ENCODE measurements at regions not wholly inside any gene's neighbourhood (a gene's known extent, or its start where the extent isn't known, plus 50 kb on each side); places are given as distances from the start of the nearest gene placed in this dataset.

DNA sequence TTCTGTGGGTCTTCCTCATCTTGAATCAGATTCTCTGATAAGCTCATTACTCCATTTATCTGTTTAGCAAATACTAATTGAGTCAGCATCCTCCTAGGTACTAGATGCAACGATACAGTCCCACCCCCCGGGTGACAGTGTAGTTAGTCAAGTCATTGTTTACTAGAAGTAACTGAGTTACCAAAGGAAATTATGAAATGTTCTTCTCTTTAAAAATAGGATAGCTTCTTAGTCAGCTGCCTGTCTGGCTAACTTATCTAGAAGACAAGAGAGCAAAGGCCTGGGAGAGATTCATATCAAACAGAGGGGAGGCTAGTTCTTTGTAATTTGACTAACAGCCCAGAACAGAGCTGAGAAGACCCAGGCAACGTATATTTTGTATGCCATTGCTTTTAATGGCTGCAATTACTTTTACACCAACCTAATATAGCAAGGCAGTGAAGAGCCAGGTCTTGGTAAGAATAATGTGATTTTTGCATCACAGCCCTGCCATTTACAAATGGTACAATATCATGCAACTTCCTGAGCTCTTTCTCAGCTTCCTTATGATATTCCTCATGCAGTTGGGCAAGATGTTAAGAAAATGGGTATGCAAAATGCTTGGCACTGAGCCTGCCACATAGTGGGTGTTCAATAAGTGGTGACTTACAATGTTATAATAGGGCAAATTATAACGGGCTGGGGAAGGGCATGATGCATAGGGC is 149.9 kb downstream of the CHIC2 start:
- Histone ChIP-seq H3K36me3 (ENCODE audit: control insufficient read depth, insufficient read depth, low read length) (no peaks in the 10 kb centered on the region), H3K4me3 (ENCODE audit: low read depth, low read length) (no peak overlapping the region), H3K27me3 (ENCODE audit: control insufficient read depth, insufficient read depth, low read length) (no peaks in the 10 kb centered on the region; the same call in 1 of the 2 replicates)
- TF ChIP-seq, protein P1, sequence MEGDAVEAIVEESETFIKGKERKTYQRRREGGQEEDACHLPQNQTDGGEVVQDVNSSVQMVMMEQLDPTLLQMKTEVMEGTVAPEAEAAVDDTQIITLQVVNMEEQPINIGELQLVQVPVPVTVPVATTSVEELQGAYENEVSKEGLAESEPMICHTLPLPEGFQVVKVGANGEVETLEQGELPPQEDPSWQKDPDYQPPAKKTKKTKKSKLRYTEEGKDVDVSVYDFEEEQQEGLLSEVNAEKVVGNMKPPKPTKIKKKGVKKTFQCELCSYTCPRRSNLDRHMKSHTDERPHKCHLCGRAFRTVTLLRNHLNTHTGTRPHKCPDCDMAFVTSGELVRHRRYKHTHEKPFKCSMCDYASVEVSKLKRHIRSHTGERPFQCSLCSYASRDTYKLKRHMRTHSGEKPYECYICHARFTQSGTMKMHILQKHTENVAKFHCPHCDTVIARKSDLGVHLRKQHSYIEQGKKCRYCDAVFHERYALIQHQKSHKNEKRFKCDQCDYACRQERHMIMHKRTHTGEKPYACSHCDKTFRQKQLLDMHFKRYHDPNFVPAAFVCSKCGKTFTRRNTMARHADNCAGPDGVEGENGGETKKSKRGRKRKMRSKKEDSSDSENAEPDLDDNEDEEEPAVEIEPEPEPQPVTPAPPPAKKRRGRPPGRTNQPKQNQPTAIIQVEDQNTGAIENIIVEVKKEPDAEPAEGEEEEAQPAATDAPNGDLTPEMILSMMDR (IDR thresholded peaks at IDR 0.05; ENCODE audit: insufficient read depth, low read depth, low read length): no peak
- POLR2A ChIA-PET: interaction anchor here (0.5 to 0.6 kb wide), 2 partner anchors 315 to 351 kb away, joined by 5 to 7 read pairs; partner anchors contain the start of gene PDGFRA
- peak; percentile 65 for DNase-seq (ENCODE audit: low read depth)
- CTCF ChIA-PET: interaction anchor here (0.6 to 3.1 kb wide), 7 partner anchors 8 to 707 kb away, joined by 3 to 20 read pairs (median 4); no protein-coding TSS in a partner anchor

DNA sequence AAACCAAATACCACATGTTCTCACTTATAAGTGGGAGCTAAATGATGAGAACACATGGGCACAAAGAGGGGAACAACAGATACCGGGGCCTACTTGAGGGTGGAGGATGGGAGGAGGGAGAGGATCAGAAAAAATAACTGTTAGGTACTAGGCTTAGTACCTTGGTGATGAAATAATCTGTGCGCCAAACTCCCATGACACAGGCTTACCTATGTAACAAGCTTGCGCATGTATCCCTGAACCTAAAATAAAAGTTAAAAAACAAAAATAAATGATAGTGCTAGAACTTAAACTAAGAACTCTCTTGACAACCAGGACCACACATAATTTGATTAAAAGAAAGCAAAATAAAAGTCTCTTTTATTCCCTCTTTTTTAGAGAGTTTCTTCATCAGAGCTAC is 150.6 kb downstream of the CHIC2 start:
- Histone ChIP-seq H3K27me3 (ENCODE audit: control insufficient read depth, insufficient read depth, low read length) (no peaks in the 10 kb centered on the region; the same call in 1 of the 2 replicates), H3K4me3 (ENCODE audit: low read depth, low read length) (no peak overlapping the region), H3K36me3 (ENCODE audit: control insufficient read depth, insufficient read depth, low read length) (no peaks in the 10 kb centered on the region)
- TF ChIP-seq, protein P1 (IDR thresholded peaks at IDR 0.05; ENCODE audit: insufficient read depth, low read depth, low read length): no peak
- POLR2A ChIA-PET: no interaction called here
- no peak for DNase-seq (ENCODE audit: low read depth)
- CTCF ChIA-PET: interaction anchor here (1.1 to 3.1 kb wide), 4 partner anchors 8 to 319 kb away, joined by 3 to 20 read pairs (median 5); no protein-coding TSS in a partner anchor

DNA sequence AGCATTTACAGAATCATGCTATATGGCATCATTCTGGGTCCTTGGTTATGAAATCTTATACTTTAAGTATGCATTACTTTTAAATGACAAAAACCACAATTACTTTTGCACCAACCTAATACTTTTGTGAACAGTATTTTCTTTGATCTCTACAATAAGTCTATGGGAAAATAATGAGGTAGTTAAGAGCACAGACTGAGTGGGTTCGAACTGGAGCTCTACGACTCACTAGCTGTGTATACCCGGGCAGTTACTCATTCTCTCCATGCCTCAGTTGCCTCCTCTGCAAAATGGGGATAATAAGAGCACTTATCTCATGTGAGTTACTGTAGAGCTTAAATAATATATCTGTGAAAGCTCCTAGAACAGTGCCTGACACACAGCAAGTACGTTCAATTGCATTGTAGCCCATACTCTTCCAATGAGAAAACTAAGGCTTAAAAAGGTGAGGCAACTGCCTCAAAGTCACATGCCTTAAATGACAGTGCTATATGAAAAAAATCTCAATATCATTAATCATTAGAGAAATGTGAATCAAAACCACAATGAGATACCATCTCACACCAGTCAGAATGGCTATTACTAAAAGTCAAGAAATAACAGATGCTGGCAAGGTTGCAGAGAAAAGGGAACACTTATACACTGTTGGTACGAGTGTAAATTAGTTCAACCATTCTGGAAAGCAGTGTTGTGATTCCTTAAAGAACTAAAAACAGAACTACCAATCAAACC is 151.5 kb downstream of the CHIC2 start:
- Histone ChIP-seq H3K27me3 (ENCODE audit: control insufficient read depth, insufficient read depth, low read length) (no peaks in the 10 kb centered on the region; the same call in 1 of the 2 replicates), H3K36me3 (ENCODE audit: control insufficient read depth, insufficient read depth, low read length) (no peaks in the 10 kb centered on the region), H3K4me3 (ENCODE audit: low read depth, low read length) (no peak overlapping the region)
- no peak for DNase-seq (ENCODE audit: low read depth)
- TF ChIP-seq, protein P1 (IDR thresholded peaks at IDR 0.05; ENCODE audit: insufficient read depth, low read depth, low read length): no peak
- POLR2A ChIA-PET: no interaction called here
- CTCF ChIA-PET: interaction anchor here (1.1 kb wide), 1 partner anchor 321 kb away, joined by 4 read pairs; no protein-coding TSS in a partner anchor

DNA sequence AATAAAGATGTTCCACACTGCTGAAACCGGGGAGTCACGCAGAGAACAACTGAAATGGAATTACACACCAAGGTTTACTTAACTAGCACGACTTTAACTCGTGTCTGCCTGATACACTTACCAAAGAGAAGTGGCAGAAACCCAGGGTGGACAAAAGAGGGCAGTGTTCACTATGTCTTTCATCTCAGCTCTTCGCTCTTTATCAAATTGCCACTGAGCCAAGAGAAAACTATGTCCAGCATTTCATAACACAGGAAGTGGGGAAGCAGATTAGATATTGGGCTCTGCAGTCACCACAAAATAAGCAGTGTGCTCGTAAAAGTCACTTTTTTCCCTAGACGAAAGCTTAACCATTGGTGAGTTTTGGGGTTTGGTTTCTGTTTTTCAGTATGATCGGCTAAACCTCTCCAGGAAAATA is 155.7 kb downstream of the CHIC2 start:
- Histone ChIP-seq H3K27me3 (ENCODE audit: control insufficient read depth, insufficient read depth, low read length) (no peaks in the 10 kb centered on the region; the same call in 1 of the 2 replicates), H3K4me3 (ENCODE audit: low read depth, low read length) (peak overlapping the region; percentile 20), H3K36me3 (ENCODE audit: control insufficient read depth, insufficient read depth, low read length) (no peaks in the 10 kb centered on the region)
- ChIA-PET CTCF (interaction anchor here (0.6 to 3.5 kb wide), 29 partner anchors 8 to 418 kb away, joined by 3 to 41 read pairs (median 4); partner anchors contain the start of gene PDGFRA), POLR2A (interaction anchor here (0.6 kb wide), 2 partner anchors 56 to 76 kb away, joined by 3 to 6 read pairs; no protein-coding TSS in a partner anchor)
- DNase-seq (ENCODE audit: low read depth): peak; percentile 74
- TF ChIP-seq, protein P1 (IDR thresholded peaks at IDR 0.05; ENCODE audit: insufficient read depth, low read depth, low read length): peak; percentile 76

DNA sequence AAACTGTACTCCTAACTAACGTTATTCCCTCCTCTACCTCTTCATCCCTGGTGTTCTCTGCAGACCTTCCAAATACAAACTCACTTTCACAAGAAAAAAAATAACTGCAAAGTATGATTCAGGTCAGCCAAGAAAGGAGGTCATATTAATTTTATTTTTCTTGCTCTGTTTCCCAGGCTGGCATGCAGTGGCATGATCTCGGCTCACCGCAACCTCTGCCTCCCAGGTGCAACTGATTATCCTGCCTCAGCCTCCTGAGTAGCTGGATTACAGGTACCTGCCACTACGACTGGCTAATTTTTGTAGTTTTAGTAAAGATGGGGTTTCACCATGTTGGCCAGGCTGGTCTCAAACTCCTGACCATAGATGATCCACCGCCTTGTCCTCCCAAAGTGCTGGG is 156.6 kb downstream of the CHIC2 start:
- POLR2A ChIA-PET: interaction anchor here (0.6 kb wide), 1 partner anchor 63 kb away, joined by 3 read pairs; no protein-coding TSS in a partner anchor
- no peak overlapping the region for H3K4me3 ChIP-seq (ENCODE audit: low read depth, low read length)

More for the DNA sequence above, 156.6 kb downstream of the CHIC2 start:
- DNase-seq (ENCODE audit: low read depth): no peak
- H3K27me3 ChIP-seq (ENCODE audit: control insufficient read depth, insufficient read depth, low read length): no peaks in the 10 kb centered on the region; the same call in 1 of the 2 replicates
- TF ChIP-seq, protein P1 (IDR thresholded peaks at IDR 0.05; ENCODE audit: insufficient read depth, low read depth, low read length): no peak
- H3K36me3 ChIP-seq (ENCODE audit: control insufficient read depth, insufficient read depth, low read length): no peaks in the 10 kb centered on the region
- CTCF ChIA-PET: interaction anchor here (0.5 to 3.5 kb wide), 20 partner anchors 8 to 889 kb away, joined by 3 to 41 read pairs (median 5); partner anchors contain the start of gene PDGFRA
